Astrocyte (in vitro differentiated cells and primary cell): ENCODE measurements at regions not wholly inside any gene's neighbourhood (a gene's known extent, or its start where the extent isn't known, plus 50 kb on each side); places are given as distances from the start of the nearest gene placed in this dataset.

ENCODE experiments used
- DNase-seq: peaks from one replicate; pipeline ENCODE4 v3.0.0-alpha.2; 2010; ENCODE audit warnings: low read depth
- FAIRE-seq: peaks from 2 replicates; lab custom pipeline; 2011; peaks lifted over from hg19 to GRCh38; lab: Jason Lieb, UNC
- H2AFZ ChIP-seq: 2 replicates; pipeline ENCODE4 v1.6.0; 2012; ENCODE audit warnings: low read depth, low read length, inconsistent platforms
- H3K27ac ChIP-seq: 2 replicates; pipeline ENCODE4 v1.5.1; 2011; ENCODE audit warnings: low read depth, low read length, inconsistent platforms
- H3K27me3 ChIP-seq: 2 replicates; pipeline ENCODE4 v1.6.0; 2011; ENCODE audit warnings: low read length, inconsistent platforms; ENCODE audit not compliant: insufficient read depth
- H3K36me3 ChIP-seq: 2 replicates; pipeline ENCODE4 v1.5.1; 2011; ENCODE audit warnings: low read length, inconsistent platforms; ENCODE audit not compliant: insufficient read depth
- H3K4me1 ChIP-seq: 2 replicates; pipeline ENCODE4 v1.5.1; 2011; ENCODE audit warnings: low read length, inconsistent platforms; ENCODE audit not compliant: insufficient read depth
- H3K4me2 ChIP-seq: 2 replicates; pipeline ENCODE4 v1.6.0; 2012; ENCODE audit warnings: low read length, inconsistent platforms
- H3K4me3 ChIP-seq: 2 replicates; pipeline ENCODE4 v1.5.1; 2011; ENCODE audit warnings: low read depth, mild to moderate bottlenecking, low read length, inconsistent platforms; ENCODE audit not compliant: insufficient read depth
- H3K79me2 ChIP-seq: 2 replicates; pipeline ENCODE4 v1.6.0; 2012; ENCODE audit warnings: mild to moderate bottlenecking, low read length, inconsistent platforms; ENCODE audit not compliant: insufficient read depth
- H3K9ac ChIP-seq: 2 replicates; pipeline ENCODE4 v1.6.0; 2012; ENCODE audit warnings: mild to moderate bottlenecking, low read length, inconsistent platforms
- H3K9me3 ChIP-seq: 2 replicates; pipeline ENCODE4 v1.5.1; 2012; ENCODE audit warnings: low read depth, mild to moderate bottlenecking, low read length, inconsistent platforms; ENCODE audit not compliant: insufficient read depth
- H4K20me1 ChIP-seq: 2 replicates; pipeline ENCODE4 v1.6.0; 2012; ENCODE audit warnings: low read length, inconsistent platforms; ENCODE audit not compliant: insufficient read depth
- H3K27ac Mint-ChIP-seq: one replicate; pipeline ENCODE4 v1.8.0; 2021; ENCODE audit warnings: mild to moderate bottlenecking, mixed read lengths; ENCODE audit not compliant: unreplicated experiment
- H3K27me3 Mint-ChIP-seq: one replicate; pipeline ENCODE4 v1.8.0; 2021; ENCODE audit warnings: low read depth, mixed read lengths; ENCODE audit not compliant: unreplicated experiment
- H3K36me3 Mint-ChIP-seq: one replicate; pipeline ENCODE4 v1.8.0; 2021; ENCODE audit warnings: low read depth, mixed read lengths; ENCODE audit not compliant: unreplicated experiment
- H3K4me1 Mint-ChIP-seq: one replicate; pipeline ENCODE4 v1.8.0; 2021; ENCODE audit warnings: low read depth, mixed read lengths; ENCODE audit not compliant: unreplicated experiment
- H3K4me3 Mint-ChIP-seq: one replicate; pipeline ENCODE4 v1.8.0; 2021; ENCODE audit warnings: mild to moderate bottlenecking, moderate library complexity, mixed read lengths; ENCODE audit not compliant: unreplicated experiment
- H3K9me3 Mint-ChIP-seq: one replicate; pipeline ENCODE4 v1.8.0; 2021; ENCODE audit warnings: mild to moderate bottlenecking, mixed read lengths; ENCODE audit not compliant: unreplicated experiment
- EZH2 ChIP-seq: IDR thresholded peaks from 2 replicates; pipeline ENCODE4 v1.6.1; 2012; ENCODE audit warnings: mild to moderate bottlenecking, low read length, inconsistent platforms; ENCODE audit not compliant: insufficient read depth
- TF ChIP-seq, protein P1 (sequence below): IDR thresholded peaks from 2 replicates; pipeline ENCODE4 v1.5.1; 2011; ENCODE audit warnings: low read depth, mild to moderate bottlenecking, inconsistent platforms, low read length, moderate library complexity; ENCODE audit not compliant: insufficient read depth

DNA sequence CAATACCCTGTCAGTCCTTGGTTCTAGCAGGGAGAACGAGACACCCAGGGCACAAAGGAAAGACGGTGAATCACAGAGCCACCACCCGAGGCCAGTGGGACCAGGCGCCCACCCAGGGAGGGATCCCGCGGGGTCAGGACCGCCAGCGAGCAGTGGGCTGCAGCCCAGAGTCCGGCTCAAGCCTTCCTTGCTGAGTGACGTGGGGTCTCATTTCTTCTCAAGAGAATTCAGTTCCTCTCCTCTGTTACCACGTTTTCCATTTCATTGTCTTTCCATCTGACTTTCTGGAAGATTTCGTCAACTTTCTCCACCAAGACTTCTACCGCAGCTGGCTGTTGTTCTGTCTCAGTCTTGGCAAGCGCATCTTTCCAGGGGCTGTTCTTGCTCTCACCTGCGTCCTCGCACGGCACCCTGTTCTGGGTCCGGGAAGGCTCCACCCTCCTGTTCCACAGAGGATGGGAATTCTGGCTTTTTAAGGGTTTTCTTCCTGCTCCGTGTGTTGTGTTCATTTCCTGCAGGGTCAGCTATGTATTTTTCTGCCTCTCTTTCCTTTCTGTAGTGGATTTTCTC, 248.6 kb downstream of the NDUFA10 start:
- H3K4me3 ChIP-seq: no peak overlapping the region
- Mint-ChIP-seq H3K36me3 (peaks cover 4% of the 10 kb centered on the region), H3K27ac (peak overlapping the region; percentile 30), H3K4me3 (no peak overlapping the region), H3K9me3 (peaks cover 16% of the 10 kb centered on the region), H3K27me3 (peaks cover 63% of the 10 kb centered on the region), H3K4me1 (no peaks in the 10 kb centered on the region)
- no peak overlapping the region for H3K9ac ChIP-seq
- no peaks in the 10 kb centered on the region for H4K20me1 ChIP-seq
- FAIRE-seq (no peak), DNase-seq (no peak)
- no peaks in the 10 kb centered on the region for H3K4me1 ChIP-seq
- H3K79me2 ChIP-seq: no peaks in the 10 kb centered on the region
- TF ChIP-seq EZH2: no peak
- H3K27me3 ChIP-seq: no peaks in the 10 kb centered on the region
- no peak overlapping the region for H2AFZ ChIP-seq
- no peak overlapping the region for H3K27ac ChIP-seq
- peaks cover 13% of the 10 kb centered on the region for H3K9me3 ChIP-seq
- no peaks in the 10 kb centered on the region for H3K36me3 ChIP-seq
- H3K4me2 ChIP-seq: no peak overlapping the region

- DNase-seq (no peak), FAIRE-seq (no peak)
- Histone ChIP-seq H3K9ac (no peak overlapping the region), H3K27ac (no peak overlapping the region), H3K27me3 (no peaks in the 10 kb centered on the region), H3K4me3 (no peak overlapping the region), H3K36me3 (no peaks in the 10 kb centered on the region), H4K20me1 (no peaks in the 10 kb centered on the region), H2AFZ (no peak overlapping the region), H3K4me1 (no peaks in the 10 kb centered on the region), H3K79me2 (no peaks in the 10 kb centered on the region), H3K4me2 (no peak overlapping the region), H3K9me3 (peaks cover 15% of the 10 kb centered on the region)
- Mint-ChIP-seq H3K9me3 (peaks cover 20% of the 10 kb centered on the region), H3K4me1 (no peaks in the 10 kb centered on the region), H3K36me3 (peaks cover 4% of the 10 kb centered on the region), H3K27ac (no peak overlapping the region), H3K27me3 (peaks cover 59% of the 10 kb centered on the region), H3K4me3 (no peak overlapping the region)
- TF ChIP-seq EZH2: no peak
- TF ChIP-seq, protein P1, sequence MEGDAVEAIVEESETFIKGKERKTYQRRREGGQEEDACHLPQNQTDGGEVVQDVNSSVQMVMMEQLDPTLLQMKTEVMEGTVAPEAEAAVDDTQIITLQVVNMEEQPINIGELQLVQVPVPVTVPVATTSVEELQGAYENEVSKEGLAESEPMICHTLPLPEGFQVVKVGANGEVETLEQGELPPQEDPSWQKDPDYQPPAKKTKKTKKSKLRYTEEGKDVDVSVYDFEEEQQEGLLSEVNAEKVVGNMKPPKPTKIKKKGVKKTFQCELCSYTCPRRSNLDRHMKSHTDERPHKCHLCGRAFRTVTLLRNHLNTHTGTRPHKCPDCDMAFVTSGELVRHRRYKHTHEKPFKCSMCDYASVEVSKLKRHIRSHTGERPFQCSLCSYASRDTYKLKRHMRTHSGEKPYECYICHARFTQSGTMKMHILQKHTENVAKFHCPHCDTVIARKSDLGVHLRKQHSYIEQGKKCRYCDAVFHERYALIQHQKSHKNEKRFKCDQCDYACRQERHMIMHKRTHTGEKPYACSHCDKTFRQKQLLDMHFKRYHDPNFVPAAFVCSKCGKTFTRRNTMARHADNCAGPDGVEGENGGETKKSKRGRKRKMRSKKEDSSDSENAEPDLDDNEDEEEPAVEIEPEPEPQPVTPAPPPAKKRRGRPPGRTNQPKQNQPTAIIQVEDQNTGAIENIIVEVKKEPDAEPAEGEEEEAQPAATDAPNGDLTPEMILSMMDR: no peak
These were observed 249.3 kb downstream of the NDUFA10 start for GRCh38 chr2:239775623-239776435.

DNA sequence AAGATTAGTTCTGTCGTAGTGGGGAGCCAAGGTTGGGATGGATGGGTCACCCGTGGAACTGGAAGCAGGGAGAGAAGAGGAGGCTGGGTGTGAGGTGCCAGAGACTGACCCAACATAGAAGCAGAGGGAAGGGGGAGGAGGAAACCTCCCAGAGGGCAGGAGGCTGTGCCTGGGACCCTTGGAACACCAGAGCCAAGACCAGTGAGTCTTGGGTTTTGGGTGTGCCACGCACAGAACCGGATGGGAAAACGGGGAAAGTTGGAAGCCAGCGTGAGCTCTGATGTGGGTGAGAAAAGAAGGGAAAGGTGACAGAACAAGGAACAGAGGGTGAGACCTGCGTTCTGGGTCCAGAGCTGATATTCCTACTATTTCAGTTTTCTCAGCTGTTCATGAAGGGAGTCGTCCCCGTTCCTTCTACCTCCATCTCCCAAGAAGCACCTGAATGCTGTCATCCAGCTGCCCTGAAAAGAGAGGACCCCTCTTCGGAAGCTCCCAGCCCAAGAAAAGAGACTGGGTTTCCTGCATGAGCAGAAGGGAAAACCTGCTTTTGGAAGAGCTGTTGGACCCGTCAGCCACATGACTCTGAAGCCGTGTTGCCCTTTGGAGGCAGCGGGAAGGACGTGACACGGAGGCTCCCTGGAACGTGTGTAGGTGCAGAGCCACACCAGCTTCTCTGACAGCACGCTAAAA, 250.1 kb downstream of the NDUFA10 start:
- DNase-seq (no peak), FAIRE-seq (no peak)
- Histone ChIP-seq H4K20me1 (no peaks in the 10 kb centered on the region), H3K4me3 (no peak overlapping the region), H3K4me2 (no peak overlapping the region), H3K4me1 (no peaks in the 10 kb centered on the region), H3K27ac (no peak overlapping the region), H3K79me2 (no peaks in the 10 kb centered on the region), H3K9me3 (peaks cover 10% of the 10 kb centered on the region), H3K9ac (no peak overlapping the region), H3K27me3 (no peaks in the 10 kb centered on the region), H3K36me3 (no peaks in the 10 kb centered on the region), H2AFZ (no peak overlapping the region)
- H3K27ac Mint-ChIP-seq: no peak overlapping the region
- H3K27me3 Mint-ChIP-seq: peaks cover 53% of the 10 kb centered on the region
- H3K36me3 Mint-ChIP-seq: no peaks in the 10 kb centered on the region
- TF ChIP-seq, protein P1: no peak
- no peak for TF ChIP-seq EZH2
- H3K4me3 Mint-ChIP-seq: no peak overlapping the region
- H3K4me1 Mint-ChIP-seq: no peaks in the 10 kb centered on the region
- H3K9me3 Mint-ChIP-seq: peaks cover 16% of the 10 kb centered on the region
